Stimulated activated effector memory CD8-positive, alpha-beta T cell treated with anti-CD3 and anti-CD28 coated beads, Interleukin-12 subunit alpha, Interleukin-12 subunit beta, amount 100 ng/mL, for 72 hours (primary cell): ENCODE measurements at regions not wholly inside any gene's neighbourhood (a gene's known extent, or its start where the extent isn't known, plus 50 kb on each side); places are given as distances from the start of the nearest gene placed in this dataset.
"Not testable (repeated sequence)": the region's sequence is repeated elsewhere in the genome, so short reads cannot be mapped to it uniquely, and the experiment has no call there.

Experiments
- ATAC-seq: fragments of 150-1000 bp; cut with Tn5 transposase; 2 replicates; pipeline ENCODE4 v1.10.0; 2021
- DNase-seq, 2 donors: peaks; one replicate each; pipeline ENCODE4 v3.0.0; 2021 to 2022; ENCODE audit warnings: low spot score in 2 of 2
- H3K27ac Mint-ChIP-seq: one replicate; pipeline ENCODE4 v1.8.0; 2022; ENCODE audit warnings: mild to moderate bottlenecking, mixed read lengths
- H3K36me3 Mint-ChIP-seq: one replicate; pipeline ENCODE4 v1.8.0; 2022; ENCODE audit warnings: mild to moderate bottlenecking, mixed read lengths
- H3K4me1 Mint-ChIP-seq: one replicate; pipeline ENCODE4 v1.8.0; 2022; ENCODE audit warnings: mixed read lengths
- H3K4me3 Mint-ChIP-seq: one replicate; pipeline ENCODE4 v1.8.0; 2022; ENCODE audit warnings: mild to moderate bottlenecking, mixed read lengths
- H3K9me3 Mint-ChIP-seq: one replicate; pipeline ENCODE4 v1.8.0; 2022; ENCODE audit warnings: mixed read lengths

DNA sequence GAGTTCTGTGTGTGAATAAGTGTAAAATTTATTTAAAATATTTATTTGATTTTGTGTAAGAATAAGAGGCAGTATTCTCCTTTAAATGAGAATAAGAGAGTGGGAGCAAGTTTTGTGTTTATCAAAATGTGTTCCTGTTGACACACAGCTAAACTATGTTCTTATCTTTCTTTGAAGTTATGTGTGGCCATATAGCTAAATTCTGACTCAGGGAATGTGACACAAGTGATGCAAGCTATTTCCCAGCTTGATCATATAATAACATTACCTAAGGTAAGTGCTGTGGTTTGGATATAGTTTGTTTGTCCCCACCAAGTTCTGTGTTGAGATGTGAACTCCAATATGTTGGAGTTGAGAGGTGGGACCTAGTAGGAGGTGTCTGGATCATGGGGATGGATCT, 740.0 kb upstream of the IGFBP7 start:
- no peaks in the 10 kb centered on the region for H3K36me3 Mint-ChIP-seq
- ATAC-seq (no peak), DNase-seq (no peak)
- H3K27ac Mint-ChIP-seq = no peak overlapping the region
- H3K4me1 Mint-ChIP-seq = no peaks in the 10 kb centered on the region
- H3K9me3 Mint-ChIP-seq = peaks cover 12% of the 10 kb centered on the region
- H3K4me3 Mint-ChIP-seq = no peak overlapping the region

DNA sequence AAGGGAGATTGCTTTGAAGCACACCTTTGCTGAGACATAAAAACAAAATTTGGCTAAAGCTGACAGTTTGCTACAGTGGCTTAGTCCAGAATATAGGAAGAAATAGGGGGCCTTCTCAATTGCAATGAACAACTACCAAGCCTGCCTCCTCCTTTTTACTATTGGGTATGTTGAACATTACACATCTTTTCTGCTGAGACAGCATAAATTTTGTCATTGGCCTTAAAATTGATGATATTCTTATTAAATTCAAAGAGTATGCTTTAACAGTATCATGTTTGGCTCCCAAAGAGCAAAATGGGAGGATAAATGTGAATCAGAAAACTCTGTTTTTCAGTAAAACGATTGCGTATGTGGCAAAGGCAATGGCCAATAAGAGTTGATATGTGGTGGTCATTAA, 721.9 kb upstream of the IGFBP7 start:
- no peaks in the 10 kb centered on the region for H3K4me1 Mint-ChIP-seq
- H3K9me3 Mint-ChIP-seq = peaks cover 16% of the 10 kb centered on the region
- no peak for ATAC-seq

DNA sequence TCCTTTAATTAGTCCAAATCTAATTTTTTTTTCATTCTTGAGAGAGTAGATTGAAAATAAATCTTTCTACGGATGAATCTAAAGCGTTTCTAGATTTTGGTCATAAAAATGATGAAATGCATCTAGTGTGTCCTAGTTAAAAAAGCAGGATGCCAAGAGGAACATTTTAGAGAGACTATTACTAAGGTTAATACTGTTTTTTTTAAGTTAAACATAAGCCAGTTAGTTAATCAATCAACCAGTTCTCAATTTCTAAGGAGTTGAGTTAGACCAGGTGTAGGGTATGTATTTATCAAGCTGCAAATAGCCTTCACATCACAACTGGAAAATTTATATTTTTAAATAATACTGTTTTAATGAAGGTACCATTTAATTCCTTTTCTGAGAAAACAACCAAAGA, 679.5 kb upstream of the IGFBP7 start:
- Mint-ChIP-seq H3K9me3 (no peaks in the 10 kb centered on the region), H3K36me3 (no peaks in the 10 kb centered on the region), H3K27ac (no peak overlapping the region), H3K4me3 (no peak overlapping the region), H3K4me1 (no peaks in the 10 kb centered on the region)
- no peak for ATAC-seq
- DNase-seq = no peak

More for the DNA sequence above, 721.9 kb upstream of the IGFBP7 start:
- no peak for DNase-seq
- H3K4me3 Mint-ChIP-seq = no peak overlapping the region
- no peak overlapping the region for H3K27ac Mint-ChIP-seq
- no peaks in the 10 kb centered on the region for H3K36me3 Mint-ChIP-seq

DNA sequence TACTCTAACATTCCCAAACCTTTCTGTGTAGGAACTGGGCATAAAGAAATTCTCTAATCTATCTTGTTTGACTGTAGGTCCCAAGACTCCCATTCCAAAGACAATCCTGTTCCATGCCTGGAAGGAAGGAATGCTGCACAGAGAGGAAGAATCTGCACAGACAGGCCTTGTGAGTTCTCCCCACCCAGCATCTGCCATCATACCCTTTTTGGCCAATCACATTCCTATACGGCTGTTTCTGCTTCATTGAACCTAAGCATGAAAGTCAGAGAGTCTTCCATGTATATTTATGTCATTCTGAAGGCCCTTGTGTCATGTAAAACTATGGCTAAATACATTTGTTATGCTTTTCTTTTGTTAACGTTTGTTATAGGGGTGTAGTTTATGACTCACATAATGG, 667.7 kb upstream of the IGFBP7 start:
- ATAC-seq (no peak), DNase-seq (no peak)
- no peak overlapping the region for H3K4me3 Mint-ChIP-seq
- H3K36me3 Mint-ChIP-seq = no peaks in the 10 kb centered on the region
- H3K27ac Mint-ChIP-seq = no peak overlapping the region
- H3K9me3 Mint-ChIP-seq = peaks cover 26% of the 10 kb centered on the region
- H3K4me1 Mint-ChIP-seq = no peaks in the 10 kb centered on the region

DNA sequence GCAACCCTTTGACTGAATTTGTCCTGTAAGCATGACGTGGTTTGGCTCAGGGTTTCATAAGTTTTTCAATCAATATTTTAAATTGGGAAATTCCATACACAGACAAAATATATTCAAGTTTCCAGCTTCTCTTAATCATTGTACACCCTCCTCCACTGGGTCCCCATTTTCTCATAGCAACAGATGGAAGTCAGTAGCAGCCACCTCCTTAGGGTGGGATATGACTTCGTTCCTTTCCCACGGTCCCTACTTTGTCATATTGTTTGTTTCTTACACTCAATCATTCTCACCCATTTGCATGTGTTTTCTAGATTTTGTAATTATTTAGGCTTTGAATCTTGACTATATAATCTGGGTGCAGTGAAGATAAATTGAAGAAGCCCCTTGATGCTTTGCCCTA, 664.5 kb upstream of the IGFBP7 start:
- no peaks in the 10 kb centered on the region for H3K36me3 Mint-ChIP-seq
- DNase-seq (no peak), ATAC-seq (no peak)
- H3K4me1 Mint-ChIP-seq = no peaks in the 10 kb centered on the region
- peaks cover 22% of the 10 kb centered on the region for H3K9me3 Mint-ChIP-seq
- no peak overlapping the region for H3K4me3 Mint-ChIP-seq
- no peak overlapping the region for H3K27ac Mint-ChIP-seq

DNA sequence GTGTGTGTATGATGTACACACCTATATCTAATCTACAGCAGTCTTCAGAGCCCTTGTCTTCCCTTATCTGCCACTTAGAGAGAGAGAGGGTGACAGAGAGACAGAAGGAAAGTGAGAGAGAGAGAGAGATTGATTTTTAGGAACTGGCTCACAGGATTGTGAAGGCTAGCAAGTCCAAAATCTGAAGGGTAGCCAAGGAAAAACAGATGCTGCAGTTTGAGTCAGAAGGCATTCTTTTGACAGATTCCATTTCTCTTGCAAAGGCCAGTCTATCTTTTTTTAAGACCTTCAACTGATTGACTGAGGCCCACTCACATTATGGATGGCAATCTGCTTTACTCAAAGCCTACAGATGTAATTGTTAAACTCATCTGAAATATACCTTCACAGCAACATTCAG, 664.0 kb upstream of the IGFBP7 start:
- Mint-ChIP-seq H3K4me3 (no peak overlapping the region), H3K9me3 (peaks cover 22% of the 10 kb centered on the region), H3K4me1 (no peaks in the 10 kb centered on the region), H3K36me3 (no peaks in the 10 kb centered on the region), H3K27ac (no peak overlapping the region)
- ATAC-seq (no peak), DNase-seq (no peak)

GRCh38 chr4:57766341-57766740, 656.2 kb upstream of the IGFBP7 start:
- Mint-ChIP-seq H3K9me3 (peaks cover 13% of the 10 kb centered on the region), H3K36me3 (no peaks in the 10 kb centered on the region), H3K27ac (no peak overlapping the region), H3K4me1 (no peaks in the 10 kb centered on the region), H3K4me3 (no peak overlapping the region)
- ATAC-seq (no peak), DNase-seq (no peak)

GRCh38 chr4:57764856-57765255, 654.7 kb upstream of the IGFBP7 start:
- no peaks in the 10 kb centered on the region for H3K36me3 Mint-ChIP-seq
- H3K9me3 Mint-ChIP-seq = peaks cover 16% of the 10 kb centered on the region
- H3K27ac Mint-ChIP-seq = no peak overlapping the region
- no peak for ATAC-seq
- H3K4me1 Mint-ChIP-seq = no peaks in the 10 kb centered on the region
- H3K4me3 Mint-ChIP-seq = no peak overlapping the region
- no peak for DNase-seq

DNA sequence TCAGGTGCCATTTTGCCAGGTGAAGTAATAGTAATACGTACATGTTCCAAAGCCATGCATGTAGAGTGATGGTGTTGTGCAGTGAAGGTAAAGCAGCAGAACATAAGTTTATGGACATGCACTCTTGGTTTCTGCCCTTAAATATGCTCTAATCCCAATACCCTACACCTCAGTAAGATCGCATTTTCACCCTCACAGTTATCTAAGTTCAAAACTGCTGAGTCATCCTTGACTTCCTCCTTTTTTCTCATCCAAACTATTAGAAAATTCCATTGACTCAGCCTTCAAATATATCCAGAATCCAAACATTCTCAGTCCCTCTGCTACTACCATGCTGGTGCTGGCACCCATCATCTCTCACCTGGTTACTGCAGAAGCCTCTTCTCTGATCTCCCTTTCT, 652.9 kb upstream of the IGFBP7 start:
- ATAC-seq (no peak), DNase-seq (no peak)
- Mint-ChIP-seq H3K4me3 (no peak overlapping the region), H3K27ac (no peak overlapping the region), H3K36me3 (no peaks in the 10 kb centered on the region), H3K9me3 (peaks cover 16% of the 10 kb centered on the region), H3K4me1 (no peaks in the 10 kb centered on the region)

DNA sequence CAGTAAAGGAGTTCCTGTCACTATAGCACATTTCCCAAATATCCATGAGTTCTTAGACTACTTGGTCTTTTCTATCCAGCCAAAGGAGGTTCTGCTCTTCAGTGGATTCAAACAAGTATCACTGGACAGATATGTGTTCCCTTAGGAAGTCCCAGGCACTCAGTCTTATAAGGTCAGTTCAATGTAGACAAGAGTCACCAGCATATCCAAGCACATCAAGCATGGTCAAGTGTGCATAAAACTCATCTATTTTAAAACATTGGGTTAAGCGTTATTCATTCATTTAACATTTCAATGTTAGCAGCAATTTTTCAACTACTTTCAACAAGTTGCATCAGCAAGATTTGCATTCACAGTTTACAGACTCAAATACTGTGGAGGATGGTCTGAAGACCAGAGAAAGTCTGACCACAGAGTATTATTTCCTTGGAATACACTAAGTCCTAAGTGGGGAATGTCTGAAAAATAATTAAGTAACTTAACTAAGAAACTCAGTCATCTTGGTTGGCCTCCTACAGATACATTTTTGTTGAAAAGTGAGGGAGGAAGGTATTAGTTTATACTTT, 630.5 kb upstream of the IGFBP7 start:
- Mint-ChIP-seq H3K4me3 (no peak overlapping the region), H3K27ac (no peak overlapping the region), H3K36me3 (no peaks in the 10 kb centered on the region), H3K4me1 (no peaks in the 10 kb centered on the region), H3K9me3 (peaks cover 15% of the 10 kb centered on the region)
- ATAC-seq (no peak), DNase-seq (no peak)

DNA sequence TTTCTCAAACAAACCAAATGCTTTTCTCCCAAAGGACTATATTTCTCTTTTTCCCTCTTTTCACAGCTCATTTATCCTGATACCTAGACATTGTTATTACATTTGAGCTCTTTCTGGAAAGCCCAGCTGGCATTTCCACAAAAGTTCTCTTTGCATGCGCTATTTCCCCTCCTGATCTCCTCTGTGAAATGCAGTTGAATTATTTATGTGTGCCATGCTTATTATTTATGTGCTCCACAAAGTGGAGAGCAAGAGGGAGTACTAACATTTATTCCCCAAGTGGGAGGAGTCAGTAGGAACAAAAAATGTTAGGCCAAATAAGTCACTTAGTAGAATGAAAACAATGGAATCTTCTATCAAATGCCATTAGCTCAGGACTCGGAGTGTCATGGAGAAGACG, 626.6 kb upstream of the IGFBP7 start:
- Mint-ChIP-seq H3K27ac (no peak overlapping the region), H3K4me3 (no peak overlapping the region), H3K4me1 (no peaks in the 10 kb centered on the region), H3K36me3 (no peaks in the 10 kb centered on the region), H3K9me3 (peaks cover 15% of the 10 kb centered on the region)
- DNase-seq (no peak), ATAC-seq (no peak)

DNA sequence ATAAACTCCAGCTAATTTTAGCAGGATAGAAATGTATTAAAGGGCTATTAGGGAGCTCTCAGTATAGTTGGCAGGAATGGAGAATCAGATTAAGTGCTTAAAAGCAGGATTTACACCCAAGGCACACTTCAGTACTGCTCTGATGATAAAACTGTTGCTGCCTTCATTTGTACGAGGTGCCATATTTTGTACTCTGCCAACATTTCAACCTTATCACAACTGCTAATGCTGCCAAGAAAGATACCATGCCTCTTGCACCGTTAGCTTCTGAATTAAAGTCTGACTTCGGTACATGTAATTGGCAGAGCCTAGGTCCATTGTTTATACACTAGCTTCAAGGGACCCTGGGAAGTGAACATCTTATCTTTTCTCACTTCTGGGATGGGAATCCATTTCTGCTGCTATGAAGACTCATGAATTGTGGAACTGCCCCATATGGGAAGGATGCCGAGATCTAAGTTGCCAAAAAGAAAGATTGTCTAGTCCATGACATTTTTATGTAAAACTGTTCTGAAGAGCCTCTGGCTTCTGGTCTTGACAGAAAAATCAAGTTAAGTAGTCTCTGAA, 624.0 kb upstream of the IGFBP7 start:
- H3K4me1 Mint-ChIP-seq = no peaks in the 10 kb centered on the region
- peaks cover 11% of the 10 kb centered on the region for H3K9me3 Mint-ChIP-seq
- H3K36me3 Mint-ChIP-seq = no peaks in the 10 kb centered on the region
- no peak for DNase-seq
- no peak for ATAC-seq
- H3K4me3 Mint-ChIP-seq = no peak overlapping the region
- no peak overlapping the region for H3K27ac Mint-ChIP-seq

DNA sequence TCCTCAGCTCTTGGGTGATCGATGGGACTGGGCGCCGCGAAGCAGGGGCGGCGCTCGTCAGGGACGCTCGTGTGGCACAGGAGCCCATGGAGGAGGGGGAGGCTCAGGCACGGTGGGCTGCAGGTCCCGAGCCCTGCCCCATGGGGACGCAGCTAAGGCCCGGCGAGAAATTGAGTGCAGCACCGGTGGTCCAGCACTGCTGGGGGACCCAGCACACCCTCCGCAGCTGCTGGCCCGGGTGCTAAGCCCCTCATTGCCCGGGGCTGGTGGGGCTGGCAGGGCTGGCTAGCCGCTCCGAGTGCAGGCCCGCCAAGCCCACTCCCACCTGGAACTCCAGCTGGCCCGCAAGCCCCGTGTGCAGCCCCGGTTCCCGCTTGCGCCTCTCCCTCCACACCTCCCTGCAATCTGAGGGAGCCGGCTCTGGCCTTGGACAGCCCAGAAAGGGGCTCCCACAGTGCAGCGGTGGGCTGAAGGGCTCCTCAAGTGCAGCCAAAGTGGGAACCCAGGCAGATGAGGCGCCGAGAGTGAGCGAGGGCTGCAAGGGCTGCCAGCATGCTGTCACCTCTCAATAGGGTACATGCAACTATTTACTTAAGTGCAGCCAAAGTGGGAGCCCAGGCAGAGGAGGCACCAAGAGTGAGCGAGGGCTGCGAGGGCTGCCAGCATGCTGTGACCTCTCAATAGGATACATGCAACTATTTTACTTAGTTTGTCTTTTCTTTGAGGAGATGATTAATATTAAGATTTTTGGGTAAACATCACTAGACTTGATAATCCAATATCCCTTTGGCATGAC, 619.8 kb upstream of the IGFBP7 start:
- DNase-seq, H3K27ac Mint-ChIP-seq, H3K4me3 Mint-ChIP-seq, H3K4me1 Mint-ChIP-seq, ATAC-seq, H3K36me3 Mint-ChIP-seq: not testable (repeated sequence)
- H3K9me3 Mint-ChIP-seq = peaks cover 10% of the 10 kb centered on the region

DNA sequence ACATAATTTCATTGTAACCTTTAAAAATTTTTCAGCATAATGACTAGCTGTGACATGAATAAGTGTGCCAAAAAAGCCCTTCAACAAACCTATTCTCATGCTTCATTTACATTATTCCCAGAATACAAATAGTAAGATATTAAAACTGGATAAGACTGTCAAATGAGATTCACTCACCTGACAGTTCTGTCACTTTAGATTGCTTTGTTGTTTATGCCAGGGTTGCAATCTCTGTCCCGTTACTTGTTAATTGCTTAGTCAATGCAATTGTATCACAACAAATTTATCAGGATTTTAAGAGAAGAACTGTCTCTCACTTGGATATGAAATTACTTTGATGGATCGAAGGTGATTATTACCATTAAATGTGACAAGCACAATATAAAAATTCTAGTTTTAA, 616.0 kb upstream of the IGFBP7 start:
- no peak overlapping the region for H3K27ac Mint-ChIP-seq
- no peaks in the 10 kb centered on the region for H3K4me1 Mint-ChIP-seq
- H3K4me3 Mint-ChIP-seq = no peak overlapping the region

DNA sequence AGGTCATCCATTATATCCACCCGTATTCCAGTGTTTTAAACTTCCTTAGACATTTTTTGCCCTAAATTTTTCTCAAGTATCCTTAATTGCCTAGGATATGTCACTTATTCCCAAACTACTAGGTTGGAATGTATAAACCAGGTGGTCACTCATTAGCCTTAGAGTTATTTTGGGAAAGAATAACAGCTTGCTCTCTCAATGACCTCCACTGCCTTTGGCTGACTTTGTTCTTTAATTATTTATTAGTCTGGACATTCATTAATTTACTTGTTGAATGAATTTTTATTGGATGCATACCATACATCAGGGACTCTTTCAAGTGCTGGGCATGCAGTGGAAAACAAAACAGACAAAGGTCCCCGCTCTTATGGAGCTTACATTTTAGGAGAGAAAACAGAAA, 609.3 kb upstream of the IGFBP7 start:
- Mint-ChIP-seq H3K27ac (no peak overlapping the region), H3K9me3 (peaks cover 19% of the 10 kb centered on the region), H3K4me3 (no peak overlapping the region), H3K36me3 (no peaks in the 10 kb centered on the region), H3K4me1 (no peaks in the 10 kb centered on the region)
- ATAC-seq (no peak), DNase-seq (no peak)

More for the DNA sequence above, 616.0 kb upstream of the IGFBP7 start:
- peaks cover 18% of the 10 kb centered on the region for H3K9me3 Mint-ChIP-seq
- no peak for DNase-seq
- no peak for ATAC-seq
- H3K36me3 Mint-ChIP-seq = no peaks in the 10 kb centered on the region

DNA sequence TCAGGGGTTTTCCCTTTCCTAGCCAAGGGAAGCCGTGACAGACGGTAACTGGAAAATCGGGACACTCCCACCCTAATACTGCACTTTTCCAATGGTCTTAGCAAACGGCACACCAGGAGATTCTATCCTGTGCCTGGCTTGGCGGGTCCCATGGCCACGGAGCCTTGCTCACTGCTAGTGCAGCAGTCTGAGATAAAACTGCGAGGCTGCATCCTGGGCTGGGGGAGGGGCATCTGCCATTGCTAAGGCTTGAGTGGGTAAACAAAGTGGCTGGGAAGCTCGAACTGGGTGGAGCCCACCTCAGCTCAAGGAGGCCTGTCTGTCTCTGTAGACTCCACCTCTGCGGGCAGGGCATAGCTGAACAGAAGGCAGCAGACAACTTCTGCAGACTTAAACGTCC, 604.1 kb upstream of the IGFBP7 start:
- DNase-seq, H3K4me3 Mint-ChIP-seq, H3K36me3 Mint-ChIP-seq, ATAC-seq, H3K27ac Mint-ChIP-seq, H3K4me1 Mint-ChIP-seq: not testable (repeated sequence)
- H3K9me3 Mint-ChIP-seq = peaks cover 16% of the 10 kb centered on the region
